ENCODE measurements at regions not wholly inside any gene's neighbourhood (a gene's known extent, or its start where the extent isn't known, plus 50 kb on each side); places are given as distances from the start of the nearest gene placed in this dataset.

DNA sequence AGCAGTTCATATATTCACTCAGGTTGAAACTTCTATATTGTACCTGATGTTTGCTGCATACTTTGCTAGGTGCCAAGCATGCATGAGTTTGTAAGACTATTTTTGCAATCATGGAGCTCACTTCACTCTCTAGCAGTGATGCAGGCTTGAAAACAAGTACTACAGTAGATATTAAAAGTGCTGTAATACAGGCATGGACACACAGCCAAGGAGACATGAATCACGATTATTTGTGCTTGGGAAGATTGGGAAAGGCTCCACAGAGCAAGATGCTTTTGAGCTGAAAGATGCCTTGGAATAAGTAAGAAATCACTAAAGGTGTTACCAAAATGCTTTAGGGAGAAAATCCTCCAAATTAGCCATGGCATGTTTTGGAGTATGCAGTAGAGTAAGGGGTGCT is 427.4 kb downstream of the UTRN start:
- TF ChIP-seq, protein P1, sequence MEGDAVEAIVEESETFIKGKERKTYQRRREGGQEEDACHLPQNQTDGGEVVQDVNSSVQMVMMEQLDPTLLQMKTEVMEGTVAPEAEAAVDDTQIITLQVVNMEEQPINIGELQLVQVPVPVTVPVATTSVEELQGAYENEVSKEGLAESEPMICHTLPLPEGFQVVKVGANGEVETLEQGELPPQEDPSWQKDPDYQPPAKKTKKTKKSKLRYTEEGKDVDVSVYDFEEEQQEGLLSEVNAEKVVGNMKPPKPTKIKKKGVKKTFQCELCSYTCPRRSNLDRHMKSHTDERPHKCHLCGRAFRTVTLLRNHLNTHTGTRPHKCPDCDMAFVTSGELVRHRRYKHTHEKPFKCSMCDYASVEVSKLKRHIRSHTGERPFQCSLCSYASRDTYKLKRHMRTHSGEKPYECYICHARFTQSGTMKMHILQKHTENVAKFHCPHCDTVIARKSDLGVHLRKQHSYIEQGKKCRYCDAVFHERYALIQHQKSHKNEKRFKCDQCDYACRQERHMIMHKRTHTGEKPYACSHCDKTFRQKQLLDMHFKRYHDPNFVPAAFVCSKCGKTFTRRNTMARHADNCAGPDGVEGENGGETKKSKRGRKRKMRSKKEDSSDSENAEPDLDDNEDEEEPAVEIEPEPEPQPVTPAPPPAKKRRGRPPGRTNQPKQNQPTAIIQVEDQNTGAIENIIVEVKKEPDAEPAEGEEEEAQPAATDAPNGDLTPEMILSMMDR (IDR thresholded peaks at IDR 0.05; ENCODE audit: insufficient read depth in 1 of 2, low read depth in 1 of 2, low read length in 1 of 2, severe bottlenecking in 1 of 2, unreplicated experiment in 1 of 2) = no peak
- ChIA-PET CTCF (no interaction called here), POLR2A (no interaction called here)
- no peak overlapping the region for H3K27ac Mint-ChIP-seq (ENCODE audit: unreplicated experiment)
- H3K4me3 ChIP-seq (ENCODE audit: low read depth, low read length) = no peak overlapping the region
- H3K9me3 ChIP-seq = no peaks in the 10 kb centered on the region
- H3K9me3 Mint-ChIP-seq (ENCODE audit: unreplicated experiment) = no peaks in the 10 kb centered on the region
- H3K36me3 Mint-ChIP-seq (ENCODE audit: insufficient read depth, unreplicated experiment) = peaks cover 15% of the 10 kb centered on the region
- no peaks in the 10 kb centered on the region for H3K4me1 ChIP-seq
- no peak overlapping the region for H3K4me3 Mint-ChIP-seq (ENCODE audit: unreplicated experiment)
- DNase-seq = no peak
- H3K27me3 ChIP-seq (replicated peaks; ENCODE audit: control insufficient read depth, insufficient read depth, low read length) = no peaks in the 10 kb centered on the region
- intact Hi-C loops (cut with micrococcal nuclease; ENCODE audit: unreplicated experiment) = loop anchor here (5.0 kb wide), 1 partner anchor 125 kb away; no protein-coding TSS in a partner anchor
- BruUV-seq (replicated peaks) = no TSS peak
- no peaks in the 10 kb centered on the region for H3K4me1 Mint-ChIP-seq (ENCODE audit: low read depth, unreplicated experiment)
- H3K27me3 Mint-ChIP-seq (ENCODE audit: insufficient read depth, unreplicated experiment) = no peaks in the 10 kb centered on the region
- H3K36me3 ChIP-seq (ENCODE audit: control insufficient read depth, insufficient read depth, low read length) = no peaks in the 10 kb centered on the region

DNA sequence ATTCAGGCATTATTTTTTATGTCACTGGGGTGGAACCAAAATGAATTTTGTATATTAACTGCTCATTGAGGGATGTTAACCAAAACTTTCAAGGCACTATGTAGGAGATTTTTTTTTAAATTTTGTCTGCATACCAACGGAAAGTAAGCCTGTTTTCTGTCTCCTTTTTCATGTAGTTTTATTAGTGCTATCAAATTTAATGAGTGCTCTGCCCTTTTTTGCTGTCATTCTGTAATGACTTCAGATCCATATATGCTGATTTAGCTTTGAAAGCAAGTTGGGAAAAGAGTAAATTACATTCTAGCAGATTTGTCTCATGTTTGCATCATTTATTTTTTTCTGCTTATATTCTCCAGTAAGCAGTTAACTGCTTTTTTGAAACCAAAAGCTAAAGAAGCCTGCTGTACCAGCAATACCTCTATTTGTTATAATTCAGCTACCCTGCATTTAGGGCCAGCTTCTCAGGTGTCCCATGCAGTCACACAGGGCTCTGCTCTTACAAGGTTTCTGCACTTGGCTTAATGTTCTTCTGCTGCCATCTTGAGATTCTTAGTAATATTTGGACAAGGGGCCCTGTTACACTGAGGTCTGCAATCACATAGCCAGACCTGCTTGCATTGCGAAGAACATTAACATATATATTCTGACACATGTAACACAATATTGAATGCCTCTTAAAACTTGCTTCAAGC is 429.0 kb downstream of the UTRN start:
- DNase-seq = no peak
- H3K9me3 Mint-ChIP-seq (ENCODE audit: unreplicated experiment) = no peaks in the 10 kb centered on the region
- no peaks in the 10 kb centered on the region for H3K27me3 Mint-ChIP-seq (ENCODE audit: insufficient read depth, unreplicated experiment)
- ChIA-PET CTCF (no interaction called here), POLR2A (no interaction called here)
- no peak overlapping the region for H3K4me3 ChIP-seq (ENCODE audit: low read depth, low read length)
- no peaks in the 10 kb centered on the region for H3K27me3 ChIP-seq (replicated peaks; ENCODE audit: control insufficient read depth, insufficient read depth, low read length)
- no peaks in the 10 kb centered on the region for H3K4me1 Mint-ChIP-seq (ENCODE audit: low read depth, unreplicated experiment)
- intact Hi-C loops (cut with micrococcal nuclease; ENCODE audit: unreplicated experiment) = loop anchor here (5.0 kb wide), 1 partner anchor 127 kb away; no protein-coding TSS in a partner anchor
- BruUV-seq (replicated peaks) = no TSS peak
- H3K4me1 ChIP-seq = no peaks in the 10 kb centered on the region
- no peaks in the 10 kb centered on the region for H3K36me3 ChIP-seq (ENCODE audit: control insufficient read depth, insufficient read depth, low read length)
- no peak overlapping the region for H3K27ac Mint-ChIP-seq (ENCODE audit: unreplicated experiment)
- no peaks in the 10 kb centered on the region for H3K9me3 ChIP-seq
- TF ChIP-seq, protein P1 (IDR thresholded peaks at IDR 0.05; ENCODE audit: insufficient read depth in 1 of 2, low read depth in 1 of 2, low read length in 1 of 2, severe bottlenecking in 1 of 2, unreplicated experiment in 1 of 2) = no peak
- H3K36me3 Mint-ChIP-seq (ENCODE audit: insufficient read depth, unreplicated experiment) = peaks cover 5% of the 10 kb centered on the region
- no peak overlapping the region for H3K4me3 Mint-ChIP-seq (ENCODE audit: unreplicated experiment)

GRCh38 chr6:144715344-144715743 is 430.2 kb downstream of the UTRN start:
- CTCF ChIA-PET = interaction anchor here (0.7 kb wide), 1 partner anchor 149 kb away, joined by 6 read pairs; no protein-coding TSS in a partner anchor
- Histone ChIP-seq H3K9me3 (no peaks in the 10 kb centered on the region), H3K36me3 (ENCODE audit: control insufficient read depth, insufficient read depth, low read length) (no peaks in the 10 kb centered on the region), H3K27me3 (replicated peaks; ENCODE audit: control insufficient read depth, insufficient read depth, low read length) (no peaks in the 10 kb centered on the region), H3K4me1 (no peaks in the 10 kb centered on the region), H3K4me3 (ENCODE audit: low read depth, low read length) (no peak overlapping the region)
- BruUV-seq (replicated peaks) = no TSS peak
- peaks cover 5% of the 10 kb centered on the region for H3K36me3 Mint-ChIP-seq (ENCODE audit: insufficient read depth, unreplicated experiment)
- H3K4me3 Mint-ChIP-seq (ENCODE audit: unreplicated experiment) = no peak overlapping the region
- POLR2A ChIA-PET = no interaction called here
- no peak for DNase-seq
- H3K9me3 Mint-ChIP-seq (ENCODE audit: unreplicated experiment) = no peaks in the 10 kb centered on the region
- intact Hi-C loops (cut with micrococcal nuclease; ENCODE audit: unreplicated experiment) = no loop called here
- TF ChIP-seq, protein P1 (IDR thresholded peaks at IDR 0.05; ENCODE audit: insufficient read depth in 1 of 2, low read depth in 1 of 2, low read length in 1 of 2, severe bottlenecking in 1 of 2, unreplicated experiment in 1 of 2) = no peak
- no peaks in the 10 kb centered on the region for H3K4me1 Mint-ChIP-seq (ENCODE audit: low read depth, unreplicated experiment)
- H3K27ac Mint-ChIP-seq (ENCODE audit: unreplicated experiment) = no peak overlapping the region
- no peaks in the 10 kb centered on the region for H3K27me3 Mint-ChIP-seq (ENCODE audit: insufficient read depth, unreplicated experiment)
